ENCODE measurements at regions not wholly inside any gene's neighbourhood (a gene's known extent, or its start where the extent isn't known, plus 50 kb on each side); places are given as distances from the start of the nearest gene placed in this dataset.

DNA sequence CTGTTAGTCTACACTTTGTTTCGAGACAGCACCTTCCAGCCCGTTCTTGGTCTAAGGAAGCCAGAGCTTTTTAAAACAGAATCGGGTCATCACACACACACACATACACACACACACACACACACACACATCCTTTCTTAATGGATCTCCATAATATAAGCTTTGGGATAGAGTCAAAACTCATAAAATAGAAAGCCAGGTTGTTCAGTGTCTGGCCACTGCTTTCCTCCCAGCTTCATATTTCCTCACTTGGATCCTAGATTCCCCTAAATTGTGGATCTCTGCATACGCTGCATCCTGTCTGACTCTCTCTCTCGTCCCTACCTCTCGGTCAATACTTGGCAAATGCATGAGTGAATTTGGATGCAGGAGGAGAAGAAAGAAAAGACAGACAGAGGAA, 120.5 kb upstream of the SLC14A2 start (continued):
- TF ChIP-seq NKRF (conservative IDR thresholded peaks at IDR 0.05) (no peak), ZZZ3 (IDR thresholded peaks at IDR 0.05; ENCODE audit: control insufficient read depth, insufficient read length, low read depth) (no peak), CBFB (IDR thresholded peaks at IDR 0.05; ENCODE audit: low read depth) (no peak), ETV6 (conservative IDR thresholded peaks at IDR 0.05 in 1 of 2, IDR thresholded peaks at IDR 0.05 in 1 of 2; ENCODE audit: borderline replicate concordance in 1 of 2, low read depth in 1 of 2) (no peak), MTA3 (IDR thresholded peaks at IDR 0.05; ENCODE audit: borderline replicate concordance, low read length) (no peak), RBBP5 (conservative IDR thresholded peaks at IDR 0.05) (no peak), RELA (IDR thresholded peaks at IDR 0.05; ENCODE audit: borderline replicate concordance, partially characterized antibody) (no peak), SREBF1 (IDR thresholded peaks at IDR 0.05; ENCODE audit: low read length) (no peak), NBN (IDR thresholded peaks at IDR 0.05) (no peak), SRF (IDR thresholded peaks at IDR 0.05; ENCODE audit: low read depth in 2 of 2, low read length in 2 of 2) (no peak), POLR2A (IDR thresholded peaks at IDR 0.05; ENCODE audit: low read depth, low read length) (no peak)
- TF ChIP-seq, protein P1, sequence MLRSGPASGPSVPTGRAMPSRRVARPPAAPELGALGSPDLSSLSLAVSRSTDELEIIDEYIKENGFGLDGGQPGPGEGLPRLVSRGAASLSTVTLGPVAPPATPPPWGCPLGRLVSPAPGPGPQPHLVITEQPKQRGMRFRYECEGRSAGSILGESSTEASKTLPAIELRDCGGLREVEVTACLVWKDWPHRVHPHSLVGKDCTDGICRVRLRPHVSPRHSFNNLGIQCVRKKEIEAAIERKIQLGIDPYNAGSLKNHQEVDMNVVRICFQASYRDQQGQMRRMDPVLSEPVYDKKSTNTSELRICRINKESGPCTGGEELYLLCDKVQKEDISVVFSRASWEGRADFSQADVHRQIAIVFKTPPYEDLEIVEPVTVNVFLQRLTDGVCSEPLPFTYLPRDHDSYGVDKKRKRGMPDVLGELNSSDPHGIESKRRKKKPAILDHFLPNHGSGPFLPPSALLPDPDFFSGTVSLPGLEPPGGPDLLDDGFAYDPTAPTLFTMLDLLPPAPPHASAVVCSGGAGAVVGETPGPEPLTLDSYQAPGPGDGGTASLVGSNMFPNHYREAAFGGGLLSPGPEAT (IDR thresholded peaks at IDR 0.05; ENCODE audit: low read depth): no peak
- TF ChIP-seq, protein P2, sequence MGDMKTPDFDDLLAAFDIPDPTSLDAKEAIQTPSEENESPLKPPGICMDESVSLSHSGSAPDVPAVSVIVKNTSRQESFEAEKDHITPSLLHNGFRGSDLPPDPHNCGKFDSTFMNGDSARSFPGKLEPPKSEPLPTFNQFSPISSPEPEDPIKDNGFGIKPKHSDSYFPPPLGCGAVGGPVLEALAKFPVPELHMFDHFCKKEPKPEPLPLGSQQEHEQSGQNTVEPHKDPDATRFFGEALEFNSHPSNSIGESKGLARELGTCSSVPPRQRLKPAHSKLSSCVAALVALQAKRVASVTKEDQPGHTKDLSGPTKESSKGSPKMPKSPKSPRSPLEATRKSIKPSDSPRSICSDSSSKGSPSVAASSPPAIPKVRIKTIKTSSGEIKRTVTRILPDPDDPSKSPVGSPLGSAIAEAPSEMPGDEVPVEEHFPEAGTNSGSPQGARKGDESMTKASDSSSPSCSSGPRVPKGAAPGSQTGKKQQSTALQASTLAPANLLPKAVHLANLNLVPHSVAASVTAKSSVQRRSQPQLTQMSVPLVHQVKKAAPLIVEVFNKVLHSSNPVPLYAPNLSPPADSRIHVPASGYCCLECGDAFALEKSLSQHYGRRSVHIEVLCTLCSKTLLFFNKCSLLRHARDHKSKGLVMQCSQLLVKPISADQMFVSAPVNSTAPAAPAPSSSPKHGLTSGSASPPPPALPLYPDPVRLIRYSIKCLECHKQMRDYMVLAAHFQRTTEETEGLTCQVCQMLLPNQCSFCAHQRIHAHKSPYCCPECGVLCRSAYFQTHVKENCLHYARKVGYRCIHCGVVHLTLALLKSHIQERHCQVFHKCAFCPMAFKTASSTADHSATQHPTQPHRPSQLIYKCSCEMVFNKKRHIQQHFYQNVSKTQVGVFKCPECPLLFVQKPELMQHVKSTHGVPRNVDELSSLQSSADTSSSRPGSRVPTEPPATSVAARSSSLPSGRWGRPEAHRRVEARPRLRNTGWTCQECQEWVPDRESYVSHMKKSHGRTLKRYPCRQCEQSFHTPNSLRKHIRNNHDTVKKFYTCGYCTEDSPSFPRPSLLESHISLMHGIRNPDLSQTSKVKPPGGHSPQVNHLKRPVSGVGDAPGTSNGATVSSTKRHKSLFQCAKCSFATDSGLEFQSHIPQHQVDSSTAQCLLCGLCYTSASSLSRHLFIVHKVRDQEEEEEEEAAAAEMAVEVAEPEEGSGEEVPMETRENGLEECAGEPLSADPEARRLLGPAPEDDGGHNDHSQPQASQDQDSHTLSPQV (IDR thresholded peaks at IDR 0.05): no peak

Data from GM12878 (cell line).